Astrocyte (in vitro differentiated cells and primary cell): ENCODE measurements at regions not wholly inside any gene's neighbourhood (a gene's known extent, or its start where the extent isn't known, plus 50 kb on each side); places are given as distances from the start of the nearest gene placed in this dataset.

ENCODE experiments used
- DNase-seq: peaks from one replicate; pipeline ENCODE4 v3.0.0-alpha.2; 2010; ENCODE audit warnings: low read depth
- FAIRE-seq: peaks from 2 replicates; lab custom pipeline; 2011; peaks lifted over from hg19 to GRCh38; lab: Jason Lieb, UNC
- H2AFZ ChIP-seq: 2 replicates; pipeline ENCODE4 v1.6.0; 2012; ENCODE audit warnings: low read depth, low read length, inconsistent platforms
- H3K27ac ChIP-seq: 2 replicates; pipeline ENCODE4 v1.5.1; 2011; ENCODE audit warnings: low read depth, low read length, inconsistent platforms
- H3K27me3 ChIP-seq: 2 replicates; pipeline ENCODE4 v1.6.0; 2011; ENCODE audit warnings: low read length, inconsistent platforms; ENCODE audit not compliant: insufficient read depth
- H3K36me3 ChIP-seq: 2 replicates; pipeline ENCODE4 v1.5.1; 2011; ENCODE audit warnings: low read length, inconsistent platforms; ENCODE audit not compliant: insufficient read depth
- H3K4me1 ChIP-seq: 2 replicates; pipeline ENCODE4 v1.5.1; 2011; ENCODE audit warnings: low read length, inconsistent platforms; ENCODE audit not compliant: insufficient read depth
- H3K4me2 ChIP-seq: 2 replicates; pipeline ENCODE4 v1.6.0; 2012; ENCODE audit warnings: low read length, inconsistent platforms
- H3K4me3 ChIP-seq: 2 replicates; pipeline ENCODE4 v1.5.1; 2011; ENCODE audit warnings: low read depth, mild to moderate bottlenecking, low read length, inconsistent platforms; ENCODE audit not compliant: insufficient read depth
- H3K79me2 ChIP-seq: 2 replicates; pipeline ENCODE4 v1.6.0; 2012; ENCODE audit warnings: mild to moderate bottlenecking, low read length, inconsistent platforms; ENCODE audit not compliant: insufficient read depth
- H3K9ac ChIP-seq: 2 replicates; pipeline ENCODE4 v1.6.0; 2012; ENCODE audit warnings: mild to moderate bottlenecking, low read length, inconsistent platforms
- H3K9me3 ChIP-seq: 2 replicates; pipeline ENCODE4 v1.5.1; 2012; ENCODE audit warnings: low read depth, mild to moderate bottlenecking, low read length, inconsistent platforms; ENCODE audit not compliant: insufficient read depth
- H4K20me1 ChIP-seq: 2 replicates; pipeline ENCODE4 v1.6.0; 2012; ENCODE audit warnings: low read length, inconsistent platforms; ENCODE audit not compliant: insufficient read depth
- H3K27ac Mint-ChIP-seq: one replicate; pipeline ENCODE4 v1.8.0; 2021; ENCODE audit warnings: mild to moderate bottlenecking, mixed read lengths; ENCODE audit not compliant: unreplicated experiment
- H3K27me3 Mint-ChIP-seq: one replicate; pipeline ENCODE4 v1.8.0; 2021; ENCODE audit warnings: low read depth, mixed read lengths; ENCODE audit not compliant: unreplicated experiment
- H3K36me3 Mint-ChIP-seq: one replicate; pipeline ENCODE4 v1.8.0; 2021; ENCODE audit warnings: low read depth, mixed read lengths; ENCODE audit not compliant: unreplicated experiment
- H3K4me1 Mint-ChIP-seq: one replicate; pipeline ENCODE4 v1.8.0; 2021; ENCODE audit warnings: low read depth, mixed read lengths; ENCODE audit not compliant: unreplicated experiment
- H3K4me3 Mint-ChIP-seq: one replicate; pipeline ENCODE4 v1.8.0; 2021; ENCODE audit warnings: mild to moderate bottlenecking, moderate library complexity, mixed read lengths; ENCODE audit not compliant: unreplicated experiment
- H3K9me3 Mint-ChIP-seq: one replicate; pipeline ENCODE4 v1.8.0; 2021; ENCODE audit warnings: mild to moderate bottlenecking, mixed read lengths; ENCODE audit not compliant: unreplicated experiment
- EZH2 ChIP-seq: IDR thresholded peaks from 2 replicates; pipeline ENCODE4 v1.6.1; 2012; ENCODE audit warnings: mild to moderate bottlenecking, low read length, inconsistent platforms; ENCODE audit not compliant: insufficient read depth
- TF ChIP-seq, protein P1 (sequence below): IDR thresholded peaks from 2 replicates; pipeline ENCODE4 v1.5.1; 2011; ENCODE audit warnings: low read depth, mild to moderate bottlenecking, inconsistent platforms, low read length, moderate library complexity; ENCODE audit not compliant: insufficient read depth

DNA sequence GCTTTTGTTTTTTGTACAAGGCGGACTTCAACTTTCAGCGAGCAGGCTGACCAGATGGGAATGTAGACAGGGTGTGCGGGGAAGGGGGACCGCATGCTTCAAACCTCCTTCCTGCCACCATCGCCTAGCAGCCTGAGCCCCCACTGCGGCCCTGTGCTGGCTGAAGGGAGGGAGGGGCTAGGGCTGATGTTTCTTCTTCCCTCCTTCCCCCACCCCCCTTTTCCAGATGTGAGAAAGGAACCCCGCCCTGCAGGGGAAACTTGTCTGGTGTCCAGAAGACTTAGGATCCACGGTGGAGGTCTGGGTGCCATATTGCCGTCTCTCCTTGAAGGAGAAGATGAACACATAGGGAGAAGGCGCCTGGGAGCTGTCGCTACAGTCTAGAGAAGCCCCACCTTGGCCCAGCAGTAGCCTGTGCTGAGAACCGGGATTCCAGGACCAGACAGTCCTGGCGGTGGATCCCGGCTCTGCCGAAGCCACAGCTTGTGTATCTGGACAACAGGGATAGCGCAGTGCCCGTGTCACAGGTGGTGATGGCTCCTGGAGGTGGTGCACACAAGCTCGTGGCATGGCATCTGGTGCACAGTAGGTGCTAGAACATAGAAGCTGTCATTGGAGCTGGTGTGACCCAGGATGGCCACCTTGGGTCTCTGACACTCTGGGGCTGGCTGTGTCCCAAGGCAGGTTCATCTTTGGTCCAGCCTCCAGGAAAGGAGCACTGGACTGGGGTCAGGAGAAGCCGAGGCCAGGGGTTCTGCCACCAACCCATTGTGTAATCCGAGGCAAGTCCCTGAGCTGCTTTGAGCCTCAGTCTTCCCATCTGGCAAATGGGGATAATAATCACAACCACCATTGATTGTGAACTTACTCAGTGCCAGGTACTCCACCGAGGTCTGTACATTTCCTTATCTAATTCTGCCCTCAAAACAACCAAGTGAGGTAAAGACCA, 205.6 kb downstream of the C9orf50 start:
- peak overlapping the region; percentile 94 for H3K9ac ChIP-seq
- H4K20me1 ChIP-seq: no peaks in the 10 kb centered on the region
- peak overlapping the region; percentile 58 for H3K27ac Mint-ChIP-seq
- peaks cover 19% of the 10 kb centered on the region for H3K4me1 ChIP-seq
- H3K27me3 ChIP-seq: no peaks in the 10 kb centered on the region
- peaks cover under 1% of the 10 kb centered on the region for H3K9me3 ChIP-seq
- no peak overlapping the region for H3K27ac ChIP-seq
- TF ChIP-seq, protein P1, sequence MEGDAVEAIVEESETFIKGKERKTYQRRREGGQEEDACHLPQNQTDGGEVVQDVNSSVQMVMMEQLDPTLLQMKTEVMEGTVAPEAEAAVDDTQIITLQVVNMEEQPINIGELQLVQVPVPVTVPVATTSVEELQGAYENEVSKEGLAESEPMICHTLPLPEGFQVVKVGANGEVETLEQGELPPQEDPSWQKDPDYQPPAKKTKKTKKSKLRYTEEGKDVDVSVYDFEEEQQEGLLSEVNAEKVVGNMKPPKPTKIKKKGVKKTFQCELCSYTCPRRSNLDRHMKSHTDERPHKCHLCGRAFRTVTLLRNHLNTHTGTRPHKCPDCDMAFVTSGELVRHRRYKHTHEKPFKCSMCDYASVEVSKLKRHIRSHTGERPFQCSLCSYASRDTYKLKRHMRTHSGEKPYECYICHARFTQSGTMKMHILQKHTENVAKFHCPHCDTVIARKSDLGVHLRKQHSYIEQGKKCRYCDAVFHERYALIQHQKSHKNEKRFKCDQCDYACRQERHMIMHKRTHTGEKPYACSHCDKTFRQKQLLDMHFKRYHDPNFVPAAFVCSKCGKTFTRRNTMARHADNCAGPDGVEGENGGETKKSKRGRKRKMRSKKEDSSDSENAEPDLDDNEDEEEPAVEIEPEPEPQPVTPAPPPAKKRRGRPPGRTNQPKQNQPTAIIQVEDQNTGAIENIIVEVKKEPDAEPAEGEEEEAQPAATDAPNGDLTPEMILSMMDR: no peak
- TF ChIP-seq EZH2: no peak
- peaks cover 14% of the 10 kb centered on the region for H3K4me1 Mint-ChIP-seq
- no peak overlapping the region for H2AFZ ChIP-seq
- no peak overlapping the region for H3K4me2 ChIP-seq
- H3K27me3 Mint-ChIP-seq: peaks cover 4% of the 10 kb centered on the region
- no peak overlapping the region for H3K4me3 ChIP-seq
- H3K9me3 Mint-ChIP-seq: no peaks in the 10 kb centered on the region
- DNase-seq: no peak
- no peaks in the 10 kb centered on the region for H3K36me3 Mint-ChIP-seq
- no peaks in the 10 kb centered on the region for H3K36me3 ChIP-seq
- no peak for FAIRE-seq
- no peaks in the 10 kb centered on the region for H3K79me2 ChIP-seq
- H3K4me3 Mint-ChIP-seq: no peak overlapping the region

DNA sequence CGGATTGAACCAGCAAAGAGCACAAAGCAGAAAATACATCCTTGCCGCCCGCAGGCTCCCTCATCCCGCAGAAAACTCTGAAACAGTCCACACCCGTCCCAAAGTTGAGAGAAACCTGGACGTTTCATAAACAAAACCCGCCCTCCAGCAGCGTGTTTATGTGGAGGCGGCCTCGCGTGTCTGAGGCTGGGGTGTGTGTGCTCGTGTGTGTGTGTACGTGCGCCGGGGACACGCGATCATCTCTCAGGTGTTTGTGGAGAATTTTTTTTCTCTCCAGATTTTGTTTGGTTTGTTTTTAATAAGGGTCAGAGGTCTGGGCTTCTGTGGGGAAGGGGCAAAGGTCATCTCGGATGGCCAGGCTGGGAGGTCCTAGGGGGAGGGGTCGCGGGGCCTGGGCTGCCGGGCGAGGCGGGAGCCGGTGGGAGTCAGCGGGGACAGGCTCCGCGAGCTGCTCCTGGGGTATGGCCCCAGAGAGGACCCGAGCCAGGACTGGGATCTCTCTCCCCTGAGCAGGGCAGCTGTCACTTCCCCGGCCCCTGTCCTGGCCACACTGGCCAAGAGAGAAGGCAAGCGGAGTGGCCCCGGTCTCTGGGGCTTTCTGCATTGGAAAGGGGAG, 206.4 kb downstream of the C9orf50 start:
- Histone ChIP-seq H3K4me3 (no peak overlapping the region), H3K9me3 (peaks cover 3% of the 10 kb centered on the region), H3K79me2 (no peaks in the 10 kb centered on the region), H3K4me2 (peak overlapping the region; percentile 86), H3K36me3 (no peaks in the 10 kb centered on the region), H4K20me1 (no peaks in the 10 kb centered on the region), H3K27ac (peak overlapping the region; percentile 99), H3K9ac (peak overlapping the region; percentile 94), H2AFZ (peak overlapping the region; percentile 82), H3K27me3 (no peaks in the 10 kb centered on the region), H3K4me1 (peaks cover 19% of the 10 kb centered on the region)
- H3K27me3 Mint-ChIP-seq: peaks cover 1% of the 10 kb centered on the region
- H3K4me3 Mint-ChIP-seq: peak overlapping the region; percentile 78
- peaks cover 14% of the 10 kb centered on the region for H3K4me1 Mint-ChIP-seq
- H3K27ac Mint-ChIP-seq: peak overlapping the region; percentile 98
- DNase-seq: peak; percentile 23
- no peaks in the 10 kb centered on the region for H3K36me3 Mint-ChIP-seq
- H3K9me3 Mint-ChIP-seq: no peaks in the 10 kb centered on the region
- TF ChIP-seq, protein P1: no peak
- no peak for TF ChIP-seq EZH2
- FAIRE-seq: no peak
